Calu3 (cell line): ENCODE measurements at regions not wholly inside any gene's neighbourhood (a gene's known extent, or its start where the extent isn't known, plus 50 kb on each side); places are given as distances from the start of the nearest gene placed in this dataset.

Experiments
- BruUV-seq: library from RNA; stranded (reverse); fragments of 400-500 nt; replicated peaks from 2 replicates; lab custom pipeline; 2021; lab: Mats Ljungman, UMichigan
- CTCF ChIA-PET: fragments of 300-600 bp; sonication (Branson Sonifier 250); formaldehyde crosslinking; loops from one replicate; lab custom pipeline; 2022; ENCODE audit warnings: antibody characterized with exemption; lab: Charles Lee
- DNase-seq: peaks from one replicate; pipeline ENCODE4 v3.0.0; 2022
- H3K27ac Mint-ChIP-seq: one replicate; pipeline ENCODE4 v1.8.0; 2022; ENCODE audit warnings: mixed read lengths; ENCODE audit not compliant: unreplicated experiment
- H3K27me3 Mint-ChIP-seq: one replicate; pipeline ENCODE4 v1.8.0; 2022; ENCODE audit warnings: mixed read lengths; ENCODE audit not compliant: unreplicated experiment
- H3K36me3 Mint-ChIP-seq: one replicate; pipeline ENCODE4 v1.8.0; 2022; ENCODE audit warnings: mild to moderate bottlenecking, moderate library complexity, mixed read lengths; ENCODE audit not compliant: insufficient read depth, unreplicated experiment
- H3K4me1 Mint-ChIP-seq: one replicate; pipeline ENCODE4 v1.8.0; 2022; ENCODE audit warnings: mild to moderate bottlenecking, low read depth, mixed read lengths; ENCODE audit not compliant: unreplicated experiment
- H3K4me3 Mint-ChIP-seq: one replicate; pipeline ENCODE4 v1.8.0; 2022; ENCODE audit warnings: mild to moderate bottlenecking, low read depth, moderate library complexity, mixed read lengths; ENCODE audit not compliant: unreplicated experiment
- H3K9me3 Mint-ChIP-seq: one replicate; pipeline ENCODE4 v1.8.0; 2022; ENCODE audit warnings: low read depth, mixed read lengths; ENCODE audit not compliant: unreplicated experiment
- CTCF ChIP-seq: fragments of 200-600 bp; IDR thresholded peaks from one replicate; pipeline ENCODE4 v1.8.0; 2022; ENCODE audit warnings: antibody characterized with exemption; ENCODE audit not compliant: unreplicated experiment
- intact Hi-C: fragments of 100-400 bp; cut with micrococcal nuclease; formaldehyde crosslinking; loops from one replicate; pipeline ENCODE4 v1.10.0; 2022; ENCODE audit not compliant: unreplicated experiment

GRCh38 chr11:98564881-98565280, 455.9 kb upstream of the CNTN5 start:
- H3K36me3 Mint-ChIP-seq, result no peaks in the 10 kb centered on the region
- no peak for DNase-seq
- intact Hi-C loops, result no loop called here
- H3K9me3 Mint-ChIP-seq, result peaks cover 3% of the 10 kb centered on the region
- BruUV-seq, result no TSS peak
- no peaks in the 10 kb centered on the region for H3K27me3 Mint-ChIP-seq
- CTCF ChIA-PET, result no interaction called here
- no peaks in the 10 kb centered on the region for H3K4me1 Mint-ChIP-seq
- H3K4me3 Mint-ChIP-seq, result no peak overlapping the region
- TF ChIP-seq CTCF, result no peak
- H3K27ac Mint-ChIP-seq, result no peak overlapping the region

- no TSS peak for BruUV-seq
- Mint-ChIP-seq H3K4me1 (no peaks in the 10 kb centered on the region), H3K9me3 (peaks cover 6% of the 10 kb centered on the region), H3K36me3 (no peaks in the 10 kb centered on the region), H3K27ac (no peak overlapping the region), H3K27me3 (no peaks in the 10 kb centered on the region), H3K4me3 (no peak overlapping the region)
- TF ChIP-seq CTCF, result no peak
- CTCF ChIA-PET, result no interaction called here
- DNase-seq, result no peak
- intact Hi-C loops, result no loop called here
Observed at GRCh38 chr11:98565311-98565710, 455.4 kb upstream of the CNTN5 start.

- BruUV-seq, result no TSS peak
- CTCF ChIA-PET, result no interaction called here
- no peaks in the 10 kb centered on the region for H3K27me3 Mint-ChIP-seq
- no peak overlapping the region for H3K4me3 Mint-ChIP-seq
- TF ChIP-seq CTCF, result no peak
- no peaks in the 10 kb centered on the region for H3K36me3 Mint-ChIP-seq
- no peak for DNase-seq
- intact Hi-C loops, result no loop called here
- peaks cover 11% of the 10 kb centered on the region for H3K9me3 Mint-ChIP-seq
- no peak overlapping the region for H3K27ac Mint-ChIP-seq
- H3K4me1 Mint-ChIP-seq, result no peaks in the 10 kb centered on the region
Observed at GRCh38 chr11:98566978-98567377, 453.8 kb upstream of the CNTN5 start.

- no peak for DNase-seq
- no peaks in the 10 kb centered on the region for H3K27me3 Mint-ChIP-seq
- TF ChIP-seq CTCF, result no peak
- no peak overlapping the region for H3K4me3 Mint-ChIP-seq
- no TSS peak for BruUV-seq
- H3K36me3 Mint-ChIP-seq, result no peaks in the 10 kb centered on the region
- intact Hi-C loops, result no loop called here
- CTCF ChIA-PET, result no interaction called here
- no peaks in the 10 kb centered on the region for H3K4me1 Mint-ChIP-seq
- peaks cover 11% of the 10 kb centered on the region for H3K9me3 Mint-ChIP-seq
- no peak overlapping the region for H3K27ac Mint-ChIP-seq
Observed at GRCh38 chr11:98568013-98568412, 452.7 kb upstream of the CNTN5 start.
